GM12874 (cell line): ENCODE measurements at regions not wholly inside any gene's neighbourhood (a gene's known extent, or its start where the extent isn't known, plus 50 kb on each side); places are given as distances from the start of the nearest gene placed in this dataset.

ENCODE experiments used
- CTCF ChIP-seq: IDR thresholded peaks from 2 replicates; pipeline ENCODE4 v1.5.1; 2011; ENCODE audit warnings: low read depth, mild to moderate bottlenecking, control low read depth, low read length, moderate library complexity; ENCODE audit not compliant: insufficient read depth

DNA sequence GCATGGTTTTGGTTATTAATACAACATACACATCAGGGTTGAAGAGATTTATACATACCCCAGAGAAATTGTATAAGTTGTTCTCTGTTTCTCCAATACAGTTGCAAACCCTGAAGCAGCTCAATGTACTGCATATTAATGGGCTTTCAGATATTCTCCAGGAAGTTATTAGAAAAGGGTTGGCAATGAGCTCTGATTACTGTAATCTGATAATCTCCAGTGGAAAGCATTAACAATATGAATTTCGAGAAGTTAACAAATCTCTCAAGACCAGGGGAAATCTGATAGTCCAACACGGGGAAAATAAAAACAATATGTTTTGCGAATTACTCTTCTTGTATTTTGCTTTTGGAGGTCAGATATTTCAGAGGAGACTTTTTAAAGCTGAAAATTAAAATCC lies 950.1 kb downstream of the TBL1XR1 start:
- TF ChIP-seq CTCF = no peak

DNA sequence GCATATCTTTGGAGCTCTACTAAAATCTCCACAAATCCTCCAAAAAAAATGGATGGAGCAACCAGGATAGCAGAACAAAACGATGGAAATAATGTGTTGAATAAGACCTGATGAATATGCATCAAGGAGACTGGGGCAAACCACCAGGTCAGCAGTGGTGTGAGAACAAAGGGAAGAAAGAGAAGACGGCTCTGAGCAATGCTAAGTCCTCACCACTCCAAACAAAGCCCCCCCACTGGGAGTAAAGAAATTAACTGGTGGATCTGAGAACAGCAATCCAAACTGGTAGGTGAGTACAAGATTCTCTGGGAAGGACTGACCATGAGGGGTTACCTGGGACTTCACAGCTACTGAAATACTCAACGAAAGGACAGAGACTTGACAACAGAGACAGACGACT lies 977.3 kb downstream of the TBL1XR1 start:
- TF ChIP-seq CTCF = no peak

GRCh38 chr3:176214758-176215157 lies 982.5 kb downstream of the TBL1XR1 start:
- no peak for TF ChIP-seq CTCF

- TF ChIP-seq CTCF = no peak
Observed at GRCh38 chr3:176208915-176209314, 988.4 kb downstream of the TBL1XR1 start.

- no peak for TF ChIP-seq CTCF
Observed at GRCh38 chr3:176208283-176208682, 989.0 kb downstream of the TBL1XR1 start.

DNA sequence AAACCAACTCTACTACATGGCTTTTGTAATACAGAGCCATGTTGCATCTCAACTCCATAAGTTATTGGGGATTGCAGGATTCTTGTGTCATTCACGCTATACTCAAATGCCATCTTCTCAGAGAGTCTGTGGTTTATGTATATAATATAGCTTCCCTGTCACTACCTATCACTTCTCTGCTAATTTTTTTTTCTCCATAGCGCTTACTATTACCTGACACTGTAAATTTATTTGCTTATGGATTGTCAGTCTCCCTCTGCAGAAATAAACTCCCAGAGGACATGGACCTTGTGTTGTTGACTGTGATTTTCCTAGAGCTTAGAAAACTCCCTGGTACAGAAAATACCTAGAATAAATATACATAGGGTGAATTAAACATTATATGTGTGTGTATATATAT lies 990.5 kb downstream of the TBL1XR1 start:
- TF ChIP-seq CTCF = no peak

DNA sequence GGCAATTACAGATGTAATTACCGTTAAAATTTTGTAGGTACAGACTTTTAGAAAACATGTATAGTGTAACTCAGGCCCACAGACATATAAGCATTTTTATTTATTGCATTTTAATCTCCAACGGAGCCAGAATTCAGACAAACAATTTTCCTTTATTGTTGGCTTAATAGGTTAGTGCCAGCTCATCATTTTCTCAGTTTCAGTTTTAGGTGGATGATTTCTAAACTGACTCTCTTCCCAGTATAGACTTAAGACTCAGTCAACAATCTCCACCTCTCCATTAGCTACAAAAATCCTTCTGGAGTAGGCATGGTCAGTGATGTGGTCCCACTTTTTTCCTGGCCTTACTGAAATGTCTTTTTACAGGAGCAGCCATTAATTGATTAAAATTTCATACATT lies 994.6 kb downstream of the TBL1XR1 start:
- no peak for TF ChIP-seq CTCF
